ENCODE measurements at regions not wholly inside any gene's neighbourhood (a gene's known extent, or its start where the extent isn't known, plus 50 kb on each side); places are given as distances from the start of the nearest gene placed in this dataset.

DNA sequence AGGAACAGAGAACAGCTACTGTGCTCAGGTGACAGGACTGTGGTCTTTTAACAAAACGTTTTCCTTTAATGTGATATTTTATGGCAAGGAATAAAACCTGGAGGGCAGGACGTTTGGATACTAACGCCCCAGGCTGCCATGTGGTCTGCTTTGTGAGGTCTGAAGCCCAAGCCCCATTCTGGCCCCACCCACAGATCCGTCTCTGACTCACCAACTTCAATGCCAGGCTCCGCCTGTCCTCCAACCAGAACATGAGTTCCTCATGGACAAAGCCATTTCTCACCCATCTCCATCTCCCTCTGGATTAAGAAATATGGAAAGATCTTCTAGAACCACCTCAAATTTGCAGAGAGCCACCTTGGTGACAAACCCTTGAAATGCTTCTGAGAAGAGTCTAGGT is 148.8 kb downstream of the CRYBB2 start:
- DNase-seq = no peak

GRCh38 chr22:25369041-25369440 is 149.6 kb downstream of the CRYBB2 start:
- no peak for DNase-seq

DNA sequence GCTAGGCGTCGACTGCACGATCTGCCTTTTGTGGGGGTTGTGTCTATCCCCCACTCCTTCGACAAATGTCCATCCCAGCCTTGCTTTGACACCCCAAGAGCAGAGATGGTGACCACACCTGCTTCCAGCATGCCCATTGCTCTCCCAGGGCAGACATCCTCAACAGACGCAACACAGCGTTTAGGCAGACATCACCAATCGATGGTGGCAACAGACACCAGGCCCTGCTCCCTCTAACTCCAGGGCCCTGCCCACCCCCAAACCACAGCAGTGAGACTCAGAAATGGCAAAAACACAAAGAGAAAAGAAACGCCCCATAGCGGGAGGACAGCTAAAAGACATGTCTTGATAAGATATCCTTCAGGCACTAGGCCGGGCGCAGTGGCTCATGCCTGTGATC is 150.9 kb downstream of the CRYBB2 start:
- no peak for DNase-seq

GRCh38 chr22:25372000-25372595 is 152.7 kb downstream of the CRYBB2 start:
- no peak for DNase-seq

DNA sequence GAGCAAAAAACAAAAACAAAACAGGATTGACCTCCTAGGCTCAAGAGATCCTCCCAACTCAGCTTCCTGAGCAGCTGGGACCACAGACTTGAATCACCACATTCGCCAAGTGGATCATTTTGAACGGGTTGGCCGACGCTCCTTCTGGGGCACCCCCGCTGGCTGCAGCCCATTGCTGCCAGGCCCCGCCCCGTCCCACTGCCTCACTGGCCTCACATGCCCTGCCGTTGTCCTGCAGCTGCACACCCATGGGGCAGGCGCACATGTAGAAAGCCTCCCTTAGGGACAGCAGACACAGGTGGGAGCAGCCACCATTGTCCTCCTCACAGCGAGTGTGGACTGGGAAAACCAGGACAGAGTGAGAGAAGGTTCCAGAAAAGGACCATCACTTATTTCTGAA is 154.5 kb downstream of the CRYBB2 start:
- no peak for DNase-seq

DNA sequence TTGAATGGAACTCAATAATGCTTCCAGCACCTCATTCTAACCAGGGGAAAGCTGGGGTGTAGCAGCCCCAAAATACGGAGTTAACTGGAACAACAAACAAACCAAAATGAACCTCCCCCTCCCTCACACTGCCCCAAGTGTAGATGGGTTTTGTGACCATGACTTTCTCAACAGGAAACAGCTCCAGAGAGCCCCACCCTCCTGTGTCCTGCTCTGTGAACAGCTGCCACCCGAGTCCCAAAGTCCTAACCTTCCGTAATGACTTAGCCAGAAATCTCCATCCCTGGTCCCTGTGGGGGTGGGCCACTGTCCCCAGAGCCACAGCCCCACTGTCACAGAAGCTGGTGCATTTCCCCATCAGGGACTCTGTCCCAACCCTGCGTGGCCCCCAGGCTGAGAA is 155.4 kb downstream of the CRYBB2 start:
- no peak for DNase-seq

DNA sequence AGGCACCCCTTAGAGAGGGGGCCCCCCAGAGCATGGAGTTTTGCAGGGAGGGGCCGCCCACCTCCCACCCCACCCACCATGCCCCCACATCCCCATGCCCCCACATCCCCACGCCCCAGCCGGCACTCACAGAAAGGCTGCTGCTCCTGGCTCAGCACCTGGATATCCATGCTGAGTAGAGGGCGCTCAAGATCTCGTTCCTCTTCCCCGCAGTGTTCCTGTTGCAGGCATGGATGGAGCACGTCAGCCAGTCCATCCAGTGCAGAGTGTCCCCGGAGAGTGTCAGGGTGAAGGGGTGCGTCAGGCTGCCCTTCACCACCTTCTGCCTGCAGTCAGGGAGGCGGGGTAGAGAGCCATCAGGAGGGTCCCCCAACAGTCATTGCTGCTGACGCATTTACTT is 156.2 kb downstream of the CRYBB2 start:
- DNase-seq = no peak

- no peak for DNase-seq
Measured at GRCh38 chr22:25377699-25378098, 158.3 kb downstream of the CRYBB2 start.

DNA sequence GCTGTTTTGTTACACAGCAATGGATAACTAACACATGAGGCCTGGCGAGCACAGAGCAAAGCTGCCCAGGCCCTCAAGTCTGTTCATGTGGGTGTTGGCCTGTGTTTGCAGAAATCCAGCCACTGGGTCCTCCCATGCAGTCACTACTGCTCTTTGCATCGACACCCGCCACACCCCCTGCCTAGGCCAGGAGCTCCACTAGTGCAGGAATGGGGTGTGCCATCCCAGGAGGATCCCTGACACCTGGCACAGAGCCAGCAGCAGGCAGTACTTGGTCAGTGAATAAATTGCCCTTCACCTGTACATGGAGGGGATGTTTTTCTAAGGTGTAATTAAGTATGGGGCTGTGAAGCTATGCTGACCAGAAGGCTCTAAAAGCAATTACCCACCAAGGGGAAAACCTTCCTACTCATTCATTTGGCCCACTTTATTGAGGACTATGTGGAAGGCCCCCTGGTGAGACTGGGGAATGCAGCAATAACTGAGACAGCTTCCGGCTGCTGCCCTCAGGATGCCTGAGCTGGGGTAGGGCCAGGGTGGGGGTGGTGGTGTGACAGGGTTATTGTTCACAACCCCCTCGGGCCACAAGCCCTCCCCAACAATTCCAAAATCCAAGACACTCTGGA is 160.8 kb downstream of the CRYBB2 start:
- DNase-seq = no peak

DNA sequence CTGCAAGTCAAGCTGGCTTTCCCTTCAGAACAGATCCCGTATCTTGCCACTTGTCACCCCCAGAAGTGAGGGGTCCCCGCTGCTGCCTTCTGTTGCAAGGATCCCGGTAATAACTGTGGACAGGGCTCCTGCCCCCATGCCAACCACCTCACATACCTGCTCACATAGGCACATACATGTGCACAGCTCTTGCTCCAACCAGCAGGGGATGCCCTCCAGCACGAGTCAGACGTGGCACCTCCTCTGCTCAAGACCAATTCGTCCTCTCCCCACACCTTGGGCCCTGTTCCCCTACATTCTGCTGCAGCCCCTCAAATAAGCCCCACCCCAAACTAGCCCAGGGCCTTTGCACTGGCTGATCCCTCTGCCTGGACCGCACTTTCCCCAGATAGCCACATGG is 163.3 kb downstream of the CRYBB2 start:
- DNase-seq = no peak

DNA sequence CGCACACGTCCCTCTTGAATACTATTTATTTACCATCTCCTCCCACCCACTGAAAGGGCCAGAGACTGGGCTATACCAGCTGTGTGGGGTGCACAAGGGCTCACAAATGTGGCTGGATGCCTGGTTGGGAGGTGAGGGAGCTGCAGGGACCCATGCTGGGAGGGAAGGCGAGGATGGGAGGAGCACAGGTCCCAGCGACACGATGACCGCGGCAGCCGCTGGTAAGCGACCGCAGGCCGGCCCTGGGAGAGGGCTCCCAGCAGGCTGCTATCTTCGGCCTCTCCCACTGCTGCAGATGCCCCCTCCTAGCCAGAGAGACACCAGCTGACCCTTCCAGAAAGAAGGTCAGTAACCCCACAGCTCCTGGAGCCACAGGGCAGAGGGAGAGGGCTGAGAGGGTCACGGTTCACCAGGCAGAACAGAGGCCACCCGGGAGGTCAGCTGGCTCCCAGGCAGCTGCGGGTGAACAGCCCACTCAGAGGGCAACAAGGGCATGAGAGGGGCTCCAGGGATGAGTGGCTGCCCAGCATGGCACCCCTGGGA is 163.9 kb downstream of the CRYBB2 start:
- DNase-seq = no peak

DNA sequence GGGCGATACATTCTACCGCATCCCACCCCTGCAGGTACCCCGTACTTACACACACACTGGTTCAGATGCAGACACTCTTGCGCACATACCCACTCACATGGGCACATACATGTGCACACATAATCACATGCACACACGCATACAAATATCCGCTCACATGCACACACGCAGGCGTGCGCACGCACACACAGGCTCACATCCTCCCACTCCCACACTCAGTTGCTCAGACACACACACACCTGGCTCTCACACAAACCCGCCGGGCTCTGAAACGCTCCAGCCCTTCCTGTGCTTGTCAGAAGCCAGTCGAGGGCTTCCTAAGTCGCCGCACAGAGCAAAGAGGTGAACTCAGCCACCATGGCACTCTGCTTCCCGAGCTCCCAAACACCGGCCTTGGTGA is 164.5 kb downstream of the CRYBB2 start:
- no peak for DNase-seq

- no peak for DNase-seq
Measured at GRCh38 chr22:25386538-25386884, 167.1 kb downstream of the CRYBB2 start.

GRCh38 chr22:25388415-25388814 is 169.0 kb downstream of the CRYBB2 start:
- DNase-seq = no peak

- DNase-seq = no peak
Measured at GRCh38 chr22:25388866-25389540, 169.6 kb downstream of the CRYBB2 start.

- DNase-seq = no peak
Measured at GRCh38 chr22:25389541-25389919, 170.1 kb downstream of the CRYBB2 start.

DNA sequence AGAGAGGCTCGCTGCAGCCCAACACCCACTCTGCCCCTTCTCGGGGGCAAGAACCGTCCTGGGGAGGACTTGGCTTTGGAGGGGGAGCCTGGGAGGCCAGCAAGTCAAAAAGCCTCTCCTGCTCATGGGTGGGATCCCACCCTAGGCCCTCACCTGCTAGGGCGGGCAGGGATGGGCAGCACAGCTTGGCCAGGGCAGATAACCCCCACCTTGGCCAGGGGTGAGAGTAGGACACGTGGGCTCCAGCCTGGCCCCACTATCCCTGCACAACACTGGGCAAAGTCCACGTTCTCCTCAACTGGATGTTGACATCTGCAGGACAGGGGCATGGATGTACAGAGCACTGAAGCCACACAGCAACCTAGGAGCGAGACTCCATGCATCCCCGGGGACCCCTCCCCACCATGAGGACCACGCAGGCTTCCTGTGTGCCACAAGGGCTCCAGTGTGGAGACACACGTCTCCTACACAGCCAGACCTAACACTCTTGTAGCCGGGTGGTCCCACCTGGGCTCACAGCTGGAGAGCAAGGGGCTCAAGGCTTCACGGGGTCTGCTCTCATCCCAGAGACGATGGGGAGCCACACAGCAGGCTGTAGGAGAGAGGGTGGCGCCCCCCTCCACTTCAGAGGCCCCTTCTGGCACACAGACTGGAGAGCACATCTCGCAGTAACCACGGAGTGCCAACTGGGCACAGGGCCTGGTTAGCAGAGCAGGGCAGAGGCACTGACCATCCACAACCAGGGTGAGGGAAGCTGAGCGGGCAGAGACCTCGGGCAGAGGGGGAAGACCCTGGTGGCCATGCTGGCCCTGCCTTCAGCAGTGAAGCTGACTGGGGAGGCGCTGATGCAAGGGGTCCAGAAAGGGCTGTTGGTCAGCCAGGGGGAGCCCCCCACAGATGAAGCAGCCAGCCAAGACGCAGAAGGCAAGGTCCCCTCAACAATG is 171.1 kb downstream of the CRYBB2 start:
- DNase-seq = no peak

DNA sequence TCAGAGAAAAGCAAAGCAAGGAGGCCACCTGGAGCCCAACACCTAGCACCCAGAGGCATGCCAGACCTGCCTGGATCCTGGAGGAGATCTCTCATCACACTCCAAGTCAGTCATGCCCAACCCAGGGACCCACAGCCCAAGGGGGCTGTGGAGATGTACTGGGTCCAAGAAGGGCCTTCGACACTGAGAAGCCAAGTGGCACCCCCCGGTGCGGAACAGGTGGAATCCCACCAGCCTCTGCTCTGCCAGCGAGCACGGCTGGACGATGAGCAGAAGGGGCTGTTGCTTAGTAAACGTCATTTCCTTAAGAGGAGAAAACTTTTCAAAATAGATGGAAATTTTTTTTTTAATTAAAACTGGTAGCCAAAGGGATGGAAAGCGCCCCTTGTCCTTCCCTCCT is 171.9 kb upstream of the GRK3 start:
- DNase-seq = no peak

DNA sequence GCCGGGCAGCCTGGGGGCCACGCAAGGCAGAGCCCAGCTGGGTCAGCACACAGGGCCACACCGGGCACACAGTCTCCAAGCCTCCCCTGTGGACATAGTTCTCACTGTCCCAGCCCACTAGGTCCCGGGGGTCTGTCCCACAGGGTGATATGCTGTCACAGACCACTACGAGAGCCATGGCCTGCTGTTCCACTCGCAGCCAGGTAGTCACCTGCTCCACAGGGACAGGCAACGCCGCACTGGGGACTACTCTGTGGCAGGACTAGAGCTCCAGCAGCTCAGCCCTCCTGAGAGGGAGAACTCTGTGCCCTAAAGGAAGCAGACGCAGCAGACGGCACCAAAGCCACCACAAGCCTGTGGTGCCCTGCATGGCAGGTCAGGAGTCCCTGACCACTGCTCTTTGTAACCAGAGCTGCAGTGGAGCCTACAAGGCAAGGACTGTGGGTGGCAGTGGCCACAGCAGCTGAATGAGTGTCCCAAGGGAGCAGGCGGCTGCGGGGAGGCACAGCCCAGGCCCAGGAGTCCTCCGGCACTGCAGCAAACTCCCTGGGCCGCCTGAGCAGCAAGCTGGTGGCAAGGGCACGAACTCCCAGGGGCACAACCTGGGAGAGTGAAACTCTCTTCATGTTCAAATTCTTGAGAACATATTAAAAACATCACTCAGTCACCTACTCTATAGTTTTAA is 171.2 kb upstream of the GRK3 start:
- DNase-seq = no peak

DNA sequence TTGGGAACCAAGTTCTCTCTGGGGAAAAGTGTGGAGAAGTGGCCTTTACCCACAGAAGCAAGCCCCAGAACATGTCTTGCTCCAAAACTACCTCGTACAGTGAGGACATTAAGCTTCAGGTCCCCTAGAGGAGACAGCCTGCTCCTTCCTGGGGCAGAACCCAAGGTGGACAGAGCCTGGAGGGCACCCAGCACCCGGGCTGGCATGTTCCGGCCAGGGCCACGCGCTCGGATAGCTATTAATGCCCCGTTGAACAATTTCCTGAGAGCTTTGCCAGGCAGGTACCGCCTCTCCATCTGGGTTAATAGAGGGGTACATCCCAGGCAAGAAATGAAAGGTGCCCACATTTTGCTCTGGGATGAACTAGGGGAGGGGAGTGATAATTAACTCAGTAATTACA is 169.0 kb upstream of the GRK3 start:
- no peak for DNase-seq

DNA sequence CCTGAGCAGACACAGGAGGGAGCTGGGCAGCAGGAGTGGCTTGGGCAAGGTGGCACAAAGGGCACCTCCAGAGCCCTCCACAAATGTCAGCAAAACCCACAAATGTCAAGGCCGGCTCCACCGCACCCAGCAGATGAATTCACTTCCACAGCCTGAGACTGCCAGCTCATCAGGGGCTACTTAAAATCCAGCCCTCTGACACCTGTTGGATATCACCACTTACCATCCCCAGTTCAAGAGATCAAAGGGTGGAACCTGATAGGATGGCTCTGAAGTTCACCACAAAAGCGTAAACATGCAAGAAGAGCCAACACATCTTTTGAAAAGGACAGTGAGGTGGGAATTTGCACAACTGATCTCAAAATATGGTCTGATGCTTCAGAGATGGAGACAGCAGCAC is 168.6 kb upstream of the GRK3 start:
- DNase-seq = no peak

DNA sequence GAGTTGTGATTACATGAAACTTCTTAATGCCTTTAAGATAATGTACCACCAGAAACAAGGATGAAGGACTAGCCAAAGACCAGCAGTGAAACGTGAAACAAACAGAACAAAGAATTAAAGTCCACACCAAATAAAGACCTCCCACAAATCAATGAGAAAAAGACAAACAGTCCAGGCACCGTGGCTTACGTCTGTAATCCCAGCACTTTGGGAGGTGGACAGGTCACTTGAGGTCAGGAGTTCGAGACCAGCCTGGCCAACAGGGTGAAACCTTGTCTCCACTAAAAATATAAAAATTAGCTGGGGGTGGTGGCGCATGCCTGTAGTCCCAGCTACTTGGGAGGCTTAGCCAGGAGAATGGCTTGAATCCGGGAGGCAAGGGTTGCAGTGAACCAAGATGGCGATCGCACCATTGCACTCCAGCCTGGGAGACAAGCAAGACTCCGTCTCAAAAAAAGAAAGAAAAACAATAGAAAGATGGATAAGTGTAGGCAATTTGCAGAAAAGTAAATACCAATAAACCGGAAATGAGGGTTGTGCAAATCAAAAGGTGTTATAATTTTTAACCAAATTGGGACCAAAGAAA is 167.8 kb upstream of the GRK3 start:
- no peak for DNase-seq

Data from NCI-H146 (cell line).